HepG2 (cell line): ENCODE measurements at regions not wholly inside any gene's neighbourhood (a gene's known extent, or its start where the extent isn't known, plus 50 kb on each side); places are given as distances from the start of the nearest gene placed in this dataset.

ENCODE experiments used
- EP300 ChIP-seq, 3 experiments: sonication (generic) in 1 of 3; formaldehyde crosslinking in 1 of 3; IDR thresholded peaks; 2 replicates each; pipeline versions ENCODE4 v1.5.1 to v1.6.1; 2011 to 2020; ENCODE audit warnings: low read depth in 2 of 3, low read length in 2 of 3, borderline replicate concordance in 1 of 3, improper control_type of control experiment in 1 of 3, mild to moderate bottlenecking in 1 of 3, missing genetic modification reagents in 1 of 3, moderate library complexity in 1 of 3
- FOSL1 ChIP-seq: sonication (generic); formaldehyde crosslinking; IDR thresholded peaks from 2 replicates; pipeline ENCODE4 v1.9.0; 2021; ENCODE audit warnings: missing genetic modification reagents, borderline replicate concordance
- FOXA1 ChIP-seq, 2 experiments: fragments of 450-650 bp in 1 of 2; sonication (generic) in 1 of 2; formaldehyde crosslinking in 1 of 2; IDR thresholded peaks; 2 replicates each; pipeline versions ENCODE4 v1.4.0 to v1.6.1; 2016 to 2020; ENCODE audit warnings: missing genetic modification reagents in 1 of 2
- IRF2 ChIP-seq: IDR thresholded peaks from 2 replicates; pipeline ENCODE4 v1.6.1; 2018; ENCODE audit warnings: missing genetic modification reagents, missing compliant biosample characterization
- LCORL ChIP-seq, 2 experiments: fragments of 450-650 bp in 1 of 2; sonication (generic) in 1 of 2; formaldehyde crosslinking in 1 of 2; IDR thresholded peaks; 2 replicates each; pipeline versions ENCODE4 v1.5.0 to v1.6.1; 2017 to 2020; ENCODE audit warnings: antibody characterized with exemption in 1 of 2, missing genetic modification reagents in 1 of 2
- NR2F2 ChIP-seq: IDR thresholded peaks from 2 replicates; pipeline ENCODE4 v1.6.1; 2012; ENCODE audit warnings: low read depth, inconsistent platforms, borderline replicate concordance
- PATZ1 ChIP-seq: sonication (generic); formaldehyde crosslinking; IDR thresholded peaks from 2 replicates; pipeline ENCODE4 v1.4.0; 2020; ENCODE audit warnings: missing genetic modification reagents
- PBX3 ChIP-seq: sonication (generic); formaldehyde crosslinking; IDR thresholded peaks from 2 replicates; pipeline ENCODE4 v1.8.1; 2023; ENCODE audit warnings: missing genetic modification reagents, inconsistent platforms, borderline replicate concordance
- PRPF4 ChIP-seq: fragments of 200-400 bp; formaldehyde crosslinking; IDR thresholded peaks from 2 replicates; pipeline ENCODE4 v1.6.1; 2016; ENCODE audit warnings: low read length, low read depth; ENCODE audit not compliant: poor library complexity, severe bottlenecking
- SMARCC2 ChIP-seq: fragments of 450-650 bp; IDR thresholded peaks from 2 replicates; pipeline ENCODE4 v1.6.1; 2017; ENCODE audit warnings: antibody characterized with exemption, mild to moderate bottlenecking
- TBL1XR1 ChIP-seq: fragments of 150-350 bp; IDR thresholded peaks from 2 replicates; pipeline ENCODE4 v1.6.1; 2014; ENCODE audit warnings: borderline replicate concordance, low read length; ENCODE audit not compliant: partially characterized antibody
- TBX2 ChIP-seq: sonication (generic); formaldehyde crosslinking; IDR thresholded peaks from 2 replicates; pipeline ENCODE4 v1.5.0; 2020; ENCODE audit warnings: missing genetic modification reagents, mild to moderate bottlenecking, borderline replicate concordance
- TFDP1 ChIP-seq: IDR thresholded peaks from 2 replicates; pipeline ENCODE4 v1.6.1; 2016; ENCODE audit warnings: missing compliant biosample characterization, missing genetic modification reagents, borderline replicate concordance
- WIZ ChIP-seq: sonication (generic); formaldehyde crosslinking; IDR thresholded peaks from 2 replicates; pipeline ENCODE4 v1.5.1; 2020; ENCODE audit warnings: mild to moderate bottlenecking, missing genetic modification reagents
- ZNF10 ChIP-seq: sonication (generic); formaldehyde crosslinking; IDR thresholded peaks from 2 replicates; pipeline ENCODE4 v1.4.0; 2020; ENCODE audit warnings: mild to moderate bottlenecking, low read depth, missing genetic modification reagents, borderline replicate concordance
- ZNF644 ChIP-seq: IDR thresholded peaks from 2 replicates; pipeline ENCODE4 v1.6.1; 2016; ENCODE audit warnings: low read depth

GRCh38 chr2:85954590-85955458, 66.0 kb upstream of the ST3GAL5 start (continued):
- TF ChIP-seq PBX3 (CRISPR knock-in tag) (no peak), TFDP1 (CRISPR knock-in tag) (no peak), FOSL1 (CRISPR knock-in tag) (no peak), WIZ (CRISPR knock-in tag) (no peak), FOXA1 (IDR thresholded peaks at IDR 0.05) (no peak), FOXA1 (CRISPR knock-in tag; IDR thresholded peaks at IDR 0.05) (peak; percentile 86), TBL1XR1 (no peak), IRF2 (0 out of 2 replicates have a peak, but pooled peaks have one; percentile 20), PRPF4 (no peak), ZNF10 (no peak), LCORL (IDR thresholded peaks at IDR 0.05) (no peak), LCORL (CRISPR knock-in tag; IDR thresholded peaks at IDR 0.05) (no peak), SMARCC2 (no peak), TBX2 (no peak), ZNF644 (CRISPR knock-in tag) (no peak), NR2F2 (no peak), EP300 (IDR thresholded peaks at IDR 0.05; ENCODE audit: low read depth in 2 of 2, low read length in 2 of 2) (peak in 1 of 2 experiments; percentile 69; a peak in 2 of 4 replicates), EP300 (CRISPR knock-in tag; IDR thresholded peaks at IDR 0.05; ENCODE audit: borderline replicate concordance) (peak; percentile 37; the same call in 1 of the 2 replicates), PATZ1 (peak; percentile 72)
- TF ChIP-seq, all 625 proteins: peak for 24
